HG02840 (cell line): ENCODE measurements at regions not wholly inside any gene's neighbourhood (a gene's known extent, or its start where the extent isn't known, plus 50 kb on each side); places are given as distances from the start of the nearest gene placed in this dataset.
"Not testable (repeated sequence)": the region's sequence is repeated elsewhere in the genome, so short reads cannot be mapped to it uniquely, and the experiment has no call there.

ENCODE experiments used
- ATAC-seq: cut with Tn5 transposase; IDR thresholded peaks from one replicate; pipeline ENCODE4 v1.9.1; 2021; ENCODE audit warnings: mild to moderate bottlenecking, moderate library complexity, moderate number of reproducible peaks; ENCODE audit not compliant: unreplicated experiment, low FRiP score

GRCh38 chr7:119890631-119891030, 382.3 kb upstream of the KCND2 start:
- no peak for ATAC-seq

DNA sequence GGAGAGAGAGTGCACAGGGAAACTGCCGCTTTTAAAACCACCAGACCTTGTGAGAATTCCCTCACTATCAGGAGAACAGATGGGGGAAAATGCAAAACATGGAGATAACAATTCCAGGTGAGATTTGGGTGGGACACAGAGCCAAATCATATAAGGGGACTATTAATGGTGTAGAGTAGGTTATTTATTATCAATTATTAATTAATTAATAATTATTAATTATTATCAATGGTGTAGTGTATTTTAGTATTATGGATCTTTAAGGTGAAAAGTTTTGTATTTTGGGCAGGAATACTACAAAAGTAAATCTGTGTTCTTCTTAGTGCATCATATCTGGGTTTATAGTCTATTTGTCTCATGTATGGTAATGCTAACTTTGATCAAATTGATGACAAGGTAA, 377.7 kb upstream of the KCND2 start:
- no peak for ATAC-seq

GRCh38 chr7:119896386-119896785, 376.6 kb upstream of the KCND2 start:
- no peak for ATAC-seq

GRCh38 chr7:119900996-119901672, 371.8 kb upstream of the KCND2 start:
- no peak for ATAC-seq

GRCh38 chr7:119903085-119903484, 369.9 kb upstream of the KCND2 start:
- no peak for ATAC-seq

DNA sequence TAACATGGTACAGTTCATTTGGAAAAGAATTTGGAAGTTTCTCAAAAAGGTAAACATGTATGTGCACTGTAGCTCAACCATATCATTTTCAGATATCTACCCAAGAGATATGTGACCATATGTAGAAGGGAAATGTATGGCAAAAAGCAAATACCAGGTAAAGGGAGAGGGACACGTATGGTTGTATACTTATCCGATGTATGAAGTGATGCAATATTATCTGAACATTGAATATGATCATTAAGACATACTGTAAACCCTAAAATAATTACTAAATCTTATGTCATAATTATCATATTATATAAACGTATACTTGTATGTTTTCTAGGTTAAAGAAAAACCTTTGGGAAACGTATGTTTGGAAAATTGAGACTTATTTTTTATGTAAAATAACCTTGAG, 367.5 kb upstream of the KCND2 start:
- ATAC-seq: no peak

GRCh38 chr7:119908948-119909347, 364.0 kb upstream of the KCND2 start:
- ATAC-seq: no peak

DNA sequence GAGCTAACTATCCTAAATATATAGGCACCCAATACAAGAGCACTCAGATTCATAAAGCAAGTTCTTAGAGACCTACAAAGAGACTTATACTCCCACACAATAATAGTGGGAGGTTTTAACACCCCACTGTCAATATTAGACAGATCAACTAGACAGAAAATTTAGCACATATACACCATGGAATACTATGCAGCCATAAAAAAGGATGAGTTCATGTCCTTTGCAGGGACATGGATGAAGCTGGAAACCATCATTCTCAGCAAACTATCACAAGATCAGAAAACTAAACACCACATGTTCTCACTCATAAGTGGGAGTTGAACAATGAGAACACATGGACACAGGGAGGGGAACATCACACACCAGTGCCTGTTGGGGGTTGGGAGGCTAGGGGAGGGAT, 358.9 kb upstream of the KCND2 start:
- ATAC-seq: not testable (repeated sequence)

GRCh38 chr7:119916501-119916900, 356.5 kb upstream of the KCND2 start:
- no peak for ATAC-seq

GRCh38 chr7:119918185-119918584, 354.8 kb upstream of the KCND2 start:
- no peak for ATAC-seq

GRCh38 chr7:119919986-119920385, 353.0 kb upstream of the KCND2 start:
- no peak for ATAC-seq

DNA sequence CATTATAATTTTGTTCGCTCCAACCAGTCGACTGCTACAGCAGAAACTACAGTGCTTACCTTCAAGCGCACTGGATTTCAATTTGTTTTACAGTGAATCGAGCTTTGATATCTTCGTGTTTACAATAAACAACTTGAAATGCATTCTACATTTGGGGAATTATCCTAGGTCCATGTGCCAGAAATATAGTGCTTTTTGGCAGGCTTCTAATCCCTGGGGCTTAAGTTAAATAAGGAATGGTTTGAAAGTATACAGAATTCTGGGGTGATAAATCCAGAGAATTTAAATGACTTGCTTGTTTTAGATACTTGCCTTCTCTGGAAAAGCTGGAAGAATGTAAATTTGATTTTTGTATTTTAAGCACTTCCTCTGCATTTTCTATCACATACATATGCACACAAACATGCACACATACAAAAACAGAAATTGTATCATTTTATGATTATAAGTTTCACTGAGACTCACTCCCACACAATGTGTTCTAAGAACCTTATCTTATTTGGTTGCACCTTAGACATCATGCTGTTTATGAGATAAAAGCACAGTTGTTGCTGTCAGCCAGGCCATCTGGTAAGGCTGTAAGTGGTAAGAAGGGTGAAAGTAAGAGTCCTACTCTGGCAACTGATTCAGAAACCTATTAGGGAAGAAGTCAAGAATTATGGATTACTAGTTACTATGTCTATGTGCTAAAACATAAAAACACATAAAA, 347.2 kb upstream of the KCND2 start:
- no peak for ATAC-seq

DNA sequence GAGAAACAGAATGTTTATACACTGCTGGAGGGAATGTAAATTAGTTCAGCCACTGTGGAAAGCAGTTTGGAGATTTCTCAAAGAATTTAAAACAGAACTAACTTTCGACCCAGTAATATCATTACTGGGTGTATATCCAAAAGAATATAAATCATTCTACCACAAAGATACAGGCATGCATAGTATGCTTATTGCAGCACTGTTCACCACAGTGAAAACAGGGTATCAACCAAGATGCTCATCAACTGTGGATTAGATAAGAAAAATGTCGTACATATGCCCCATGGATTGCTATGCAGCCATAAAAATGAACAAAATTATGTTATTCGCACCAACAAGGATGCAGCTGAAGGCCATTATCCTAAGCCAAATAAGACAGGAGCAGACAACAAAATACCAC, 343.1 kb upstream of the KCND2 start:
- no peak for ATAC-seq

GRCh38 chr7:119931230-119931824, 341.6 kb upstream of the KCND2 start:
- no peak for ATAC-seq

DNA sequence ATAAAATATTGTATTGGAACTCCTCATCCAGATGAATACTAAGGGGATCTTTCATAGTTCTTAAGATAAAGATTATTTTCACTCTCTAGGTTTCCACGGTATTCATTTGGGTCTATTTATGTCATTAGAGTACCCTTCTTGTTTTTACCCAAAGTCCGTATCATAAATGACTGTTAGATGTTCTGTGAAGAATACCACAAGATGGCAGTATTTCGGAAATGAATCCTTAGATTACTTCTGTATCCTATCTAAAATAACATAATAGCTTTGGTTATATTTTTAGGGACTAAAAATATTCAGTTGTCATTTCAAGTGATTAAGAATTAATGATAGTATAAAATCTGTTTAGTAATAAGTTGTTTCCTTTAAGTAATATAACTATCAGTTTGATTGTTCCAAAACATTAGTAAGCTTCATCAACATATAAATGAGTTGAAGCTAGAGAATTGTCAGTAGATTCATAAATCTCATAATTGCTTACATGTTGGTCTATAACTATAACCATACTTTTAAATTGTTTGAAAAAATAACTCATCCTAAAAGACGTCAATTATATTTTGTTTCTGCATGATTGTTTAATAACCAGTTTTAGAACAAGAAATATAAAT, 337.5 kb upstream of the KCND2 start:
- ATAC-seq: no peak

GRCh38 chr7:119936836-119937235, 336.1 kb upstream of the KCND2 start:
- no peak for ATAC-seq

DNA sequence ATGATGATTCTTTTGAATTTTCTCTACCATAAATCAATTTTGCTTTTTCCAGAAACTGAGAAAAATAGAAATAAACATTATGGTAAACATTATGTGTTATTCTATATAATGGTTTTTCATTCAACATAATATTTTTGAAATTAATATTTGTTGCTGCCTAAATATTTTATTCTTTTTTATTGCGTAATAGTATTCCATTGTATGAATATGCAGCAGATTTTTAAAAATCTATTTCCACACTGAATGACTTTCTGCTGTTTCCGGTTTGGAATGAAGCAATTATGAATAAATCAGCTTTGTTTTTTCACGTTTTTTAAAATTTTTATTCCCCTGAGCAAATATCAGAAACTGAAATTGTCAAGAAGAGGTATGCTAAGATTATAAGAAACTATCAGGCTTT, 335.2 kb upstream of the KCND2 start:
- no peak for ATAC-seq

DNA sequence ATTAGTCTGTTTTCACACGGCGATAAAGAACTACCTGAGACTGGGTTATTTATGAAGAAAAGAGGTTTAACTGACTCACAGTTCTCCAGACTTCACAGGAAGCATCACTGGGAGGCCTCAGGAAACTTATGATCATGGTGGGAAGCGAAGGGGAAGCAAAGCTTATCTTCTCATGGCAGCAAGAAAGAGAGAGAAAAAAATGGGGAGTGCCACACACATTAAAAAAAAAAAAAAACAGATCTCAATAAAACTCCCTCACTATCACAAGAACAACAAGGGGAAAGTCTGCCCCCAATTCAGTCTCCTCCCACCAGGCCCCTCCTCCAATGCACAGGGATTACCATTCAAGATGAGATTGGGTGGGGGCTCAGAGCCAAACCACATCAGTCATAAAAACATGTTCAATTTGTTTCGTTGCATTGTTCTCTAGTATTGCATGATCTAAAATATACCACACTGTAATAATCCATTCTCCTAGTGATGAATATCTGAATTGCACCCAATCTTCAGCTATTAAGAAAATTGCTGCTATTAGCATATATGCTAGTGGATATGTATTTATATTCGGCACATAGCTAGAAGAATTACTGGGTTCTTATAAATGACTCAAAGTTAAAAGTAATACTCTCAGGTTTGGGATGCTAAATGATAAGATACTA, 328.9 kb upstream of the KCND2 start:
- no peak for ATAC-seq

DNA sequence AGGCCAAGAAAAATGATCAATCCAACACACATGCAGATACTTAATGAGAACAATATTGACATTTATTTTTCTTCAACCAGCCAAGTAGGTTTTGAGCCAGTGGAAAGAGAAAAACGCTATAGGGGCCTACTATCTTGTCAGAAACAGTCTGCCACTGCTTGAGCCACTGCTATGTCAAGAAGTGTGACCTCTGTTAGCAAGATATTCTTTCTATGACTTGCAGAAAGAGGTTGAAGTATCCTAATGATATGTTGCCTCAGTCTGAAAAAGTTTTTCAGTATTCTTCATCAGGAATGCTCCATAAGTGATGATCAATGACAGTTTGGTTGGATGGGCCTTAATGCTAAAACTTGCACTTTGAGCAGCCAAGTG, 328.4 kb upstream of the KCND2 start:
- ATAC-seq: no peak

DNA sequence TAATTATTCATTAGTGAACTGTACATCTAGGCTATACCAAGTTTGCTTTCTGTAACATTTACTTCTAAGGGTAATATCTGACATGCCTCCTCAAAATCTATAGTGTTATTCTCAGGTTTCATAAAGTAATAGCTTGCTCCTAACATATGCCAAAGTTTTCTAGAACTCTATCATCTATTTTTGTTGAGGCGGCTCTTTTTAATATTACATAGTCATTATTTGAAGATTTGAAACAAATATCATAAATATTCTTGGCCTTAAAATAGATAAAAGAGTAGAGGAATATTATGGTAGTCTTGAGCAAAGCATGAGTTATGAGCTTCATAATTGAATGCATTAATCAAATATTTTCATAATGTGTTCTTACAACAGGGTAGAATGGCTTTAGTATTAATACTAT, 327.2 kb upstream of the KCND2 start:
- ATAC-seq: no peak

DNA sequence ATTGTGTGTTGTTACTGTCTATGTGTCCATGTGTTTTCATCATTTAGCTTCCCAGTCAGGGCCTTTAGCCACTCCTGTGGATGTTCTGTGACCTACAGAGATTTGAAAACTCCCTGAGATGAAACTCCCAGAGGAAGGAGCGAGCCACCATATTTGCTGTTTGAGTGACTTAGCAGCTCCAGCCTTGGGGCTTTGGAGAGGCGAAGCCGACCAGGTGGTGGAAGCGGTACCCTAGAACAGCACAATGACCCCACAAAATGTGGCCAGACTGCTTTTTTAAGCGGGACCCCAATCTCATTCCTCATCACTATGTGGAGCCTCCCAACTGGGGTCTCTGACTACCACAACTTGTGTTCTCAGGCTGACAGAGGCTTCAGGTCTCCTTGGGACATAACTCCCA, 323.9 kb upstream of the KCND2 start:
- no peak for ATAC-seq
